C4-2B (cell line): ENCODE measurements at regions not wholly inside any gene's neighbourhood (a gene's known extent, or its start where the extent isn't known, plus 50 kb on each side); places are given as distances from the start of the nearest gene placed in this dataset.
"Not testable (repeated sequence)": the region's sequence is repeated elsewhere in the genome, so short reads cannot be mapped to it uniquely, and the experiment has no call there.

ENCODE experiments used
- H3K27ac ChIP-seq: fragments of 450-650 bp; 2 replicates; pipeline ENCODE4 v1.5.1; 2017
- CTCF ChIP-seq: fragments of 450-650 bp; conservative IDR thresholded peaks from 2 replicates; pipeline ENCODE4 v1.5.1; 2017; ENCODE audit warnings: mild to moderate bottlenecking
- ZFX ChIP-seq: fragments of 450-650 bp; IDR thresholded peaks from 2 replicates; pipeline ENCODE4 v1.6.1; 2017

- TF ChIP-seq CTCF, result no peak
- TF ChIP-seq ZFX, result no peak
- no peak overlapping the region for H3K27ac ChIP-seq
These were observed 179.1 kb upstream of the IL1RAPL1 start for GRCh38 chrX:28408017-28408723.

- TF ChIP-seq ZFX (no peak), CTCF (no peak)
These were observed 188.9 kb upstream of the IL1RAPL1 start for GRCh38 chrX:28398342-28398741.

GRCh38 chrX:28391528-28391927 lies 195.7 kb upstream of the IL1RAPL1 start:
- H3K27ac ChIP-seq, result no peak overlapping the region

More at GRCh38 chrX:28398342-28398741, 188.9 kb upstream of the IL1RAPL1 start:
- no peak overlapping the region for H3K27ac ChIP-seq

GRCh38 chrX:28379103-28379502 lies 208.1 kb upstream of the IL1RAPL1 start:
- H3K27ac ChIP-seq, result no peak overlapping the region
- no peak for TF ChIP-seq CTCF
- TF ChIP-seq ZFX, result no peak

More at GRCh38 chrX:28391528-28391927, 195.7 kb upstream of the IL1RAPL1 start:
- TF ChIP-seq CTCF (no peak), ZFX (no peak)

GRCh38 chrX:28367649-28368048 lies 219.6 kb upstream of the IL1RAPL1 start:
- not testable (repeated sequence) for H3K27ac ChIP-seq

GRCh38 chrX:28351801-28352200 lies 235.4 kb upstream of the IL1RAPL1 start:
- H3K27ac ChIP-seq, result no peak overlapping the region
- no peak for TF ChIP-seq ZFX
- no peak for TF ChIP-seq CTCF

- H3K27ac ChIP-seq, result no peak overlapping the region
- no peak for TF ChIP-seq CTCF
- no peak for TF ChIP-seq ZFX
These were observed 237.4 kb upstream of the IL1RAPL1 start for GRCh38 chrX:28349888-28350287.

- no peak overlapping the region for H3K27ac ChIP-seq
- no peak for TF ChIP-seq ZFX
- TF ChIP-seq CTCF, result no peak
These were observed 239.8 kb upstream of the IL1RAPL1 start for GRCh38 chrX:28347476-28347875.
